ENCODE measurements at regions not wholly inside any gene's neighbourhood (a gene's known extent, or its start where the extent isn't known, plus 50 kb on each side); places are given as distances from the start of the nearest gene placed in this dataset.

- peak; percentile 42; the same call in 1 of the 2 replicates for TF ChIP-seq CTCF (conservative IDR thresholded peaks at IDR 0.05; ENCODE audit: low read length)
- TF ChIP-seq EZH2phosphoT487 (IDR thresholded peaks at IDR 0.05; ENCODE audit: borderline replicate concordance, low read depth, low read length): no peak
These were observed 297.8 kb upstream of the FAM241A start for GRCh38 chr4:111847296-111848008.

Data from OCI-LY7 (cell line).